Loucy (cell line): ENCODE measurements at regions not wholly inside any gene's neighbourhood (a gene's known extent, or its start where the extent isn't known, plus 50 kb on each side); places are given as distances from the start of the nearest gene placed in this dataset.
"Not testable (repeated sequence)": the region's sequence is repeated elsewhere in the genome, so short reads cannot be mapped to it uniquely, and the experiment has no call there.

Source experiments
- CTCF ChIP-seq: fragments of 200-600 bp; sonication (generic); conservative IDR thresholded peaks from 2 replicates; pipeline ENCODE4 v1.5.1; 2014; ENCODE audit warnings: mild to moderate bottlenecking, antibody characterized with exemption, low read length
- EZH2phosphoT487 ChIP-seq: fragments of 200-600 bp; IDR thresholded peaks from 2 replicates; pipeline ENCODE4 v1.6.1; 2018; ENCODE audit warnings: antibody characterized with exemption, mild to moderate bottlenecking, moderate library complexity, borderline replicate concordance

DNA sequence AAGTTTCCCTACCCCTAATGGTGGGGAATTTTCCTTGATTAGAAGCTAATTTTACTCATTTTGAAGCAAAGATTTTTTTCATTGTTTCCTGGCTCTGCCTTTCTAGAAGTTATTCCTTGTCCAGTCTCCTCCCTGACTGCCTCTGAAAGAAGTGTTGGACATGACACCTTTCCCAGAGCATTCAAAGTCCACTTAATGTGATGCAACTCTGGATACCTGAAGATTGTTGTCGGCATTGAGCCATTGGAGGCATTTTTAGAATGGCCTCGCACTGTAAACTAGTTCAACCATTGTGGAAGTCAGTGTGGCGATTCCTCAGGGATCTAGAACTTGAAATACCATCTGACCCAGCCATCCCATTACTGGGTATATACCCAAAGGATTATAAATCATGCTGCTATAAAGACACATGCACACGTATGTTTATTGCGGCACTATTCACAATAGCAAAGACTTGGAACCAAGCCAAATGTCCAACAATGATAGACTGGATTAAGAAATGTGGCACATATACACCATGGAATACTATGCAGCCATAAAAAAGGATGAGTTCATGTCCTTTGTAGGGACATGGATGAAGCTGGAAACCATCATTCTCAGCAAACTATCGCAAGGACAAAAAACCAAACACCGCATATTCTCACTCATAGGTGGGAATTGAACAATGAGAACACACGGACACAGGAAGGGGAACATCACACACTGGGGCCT lies 69.7 kb upstream of the PLA2G4A start:
- TF ChIP-seq CTCF, EZH2phosphoT487: not testable (repeated sequence)
